HL-60/S4 treated with retinoic acid at 250 ng/mL for 4 days and 3 days (cell line): ENCODE measurements at regions not wholly inside any gene's neighbourhood (a gene's known extent, or its start where the extent isn't known, plus 50 kb on each side); places are given as distances from the start of the nearest gene placed in this dataset.

ENCODE experiments used
- in situ Hi-C: fragments of 300-500 bp; cut with MboI; formaldehyde crosslinking; loops from 2 replicates; pipeline ENCODE4 v1.7.0; 2022; ENCODE audit warnings: low sequenced_read_pairs

DNA sequence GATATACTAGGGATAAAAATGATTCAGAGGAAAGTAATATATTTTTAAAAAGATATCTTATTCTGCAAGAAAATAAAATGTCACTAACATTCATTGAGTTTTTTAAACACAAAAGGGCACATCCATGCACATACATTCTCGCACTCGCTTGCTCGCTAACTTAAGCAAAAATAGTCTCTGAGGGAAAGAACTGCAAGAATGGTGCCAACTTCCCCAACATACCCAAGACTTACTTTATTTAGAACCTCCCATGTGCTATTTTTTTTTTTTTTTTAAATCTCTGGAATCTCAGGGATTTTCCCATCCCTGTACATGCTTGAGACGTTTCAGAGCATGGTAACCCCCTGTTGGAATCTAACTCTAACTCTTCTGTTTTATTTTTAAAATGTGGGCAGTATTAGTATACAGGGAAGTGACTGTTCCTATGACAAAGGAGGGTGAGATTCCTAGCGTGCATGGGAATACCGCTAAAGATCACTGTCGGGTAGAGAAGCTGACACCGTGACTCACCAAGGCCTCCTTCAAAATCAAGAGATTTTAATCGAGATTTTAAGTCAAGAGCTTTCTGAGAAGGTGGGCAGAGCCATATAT lies 187.9 kb upstream of the ZEB2 start:
- in situ Hi-C loops = no loop called here

DNA sequence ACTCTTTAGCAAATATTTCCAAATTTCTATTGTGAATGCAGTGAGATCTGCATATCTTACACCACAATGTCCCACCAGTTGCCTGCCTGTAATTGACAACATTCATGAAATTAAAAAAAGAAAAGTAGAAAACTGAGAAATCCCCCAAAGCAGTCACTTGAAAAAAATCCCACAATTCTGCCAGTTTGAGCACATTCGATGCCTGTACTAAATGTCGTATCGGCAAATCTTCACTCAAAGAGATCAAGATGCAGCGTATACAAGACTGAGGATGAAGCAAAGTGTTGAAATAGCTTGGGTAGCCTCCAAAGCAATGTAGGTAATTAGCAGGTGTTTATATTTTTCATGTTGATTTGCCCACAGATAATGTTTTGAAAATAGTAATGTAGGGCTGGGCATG lies 186.7 kb upstream of the ZEB2 start:
- in situ Hi-C loops = no loop called here

DNA sequence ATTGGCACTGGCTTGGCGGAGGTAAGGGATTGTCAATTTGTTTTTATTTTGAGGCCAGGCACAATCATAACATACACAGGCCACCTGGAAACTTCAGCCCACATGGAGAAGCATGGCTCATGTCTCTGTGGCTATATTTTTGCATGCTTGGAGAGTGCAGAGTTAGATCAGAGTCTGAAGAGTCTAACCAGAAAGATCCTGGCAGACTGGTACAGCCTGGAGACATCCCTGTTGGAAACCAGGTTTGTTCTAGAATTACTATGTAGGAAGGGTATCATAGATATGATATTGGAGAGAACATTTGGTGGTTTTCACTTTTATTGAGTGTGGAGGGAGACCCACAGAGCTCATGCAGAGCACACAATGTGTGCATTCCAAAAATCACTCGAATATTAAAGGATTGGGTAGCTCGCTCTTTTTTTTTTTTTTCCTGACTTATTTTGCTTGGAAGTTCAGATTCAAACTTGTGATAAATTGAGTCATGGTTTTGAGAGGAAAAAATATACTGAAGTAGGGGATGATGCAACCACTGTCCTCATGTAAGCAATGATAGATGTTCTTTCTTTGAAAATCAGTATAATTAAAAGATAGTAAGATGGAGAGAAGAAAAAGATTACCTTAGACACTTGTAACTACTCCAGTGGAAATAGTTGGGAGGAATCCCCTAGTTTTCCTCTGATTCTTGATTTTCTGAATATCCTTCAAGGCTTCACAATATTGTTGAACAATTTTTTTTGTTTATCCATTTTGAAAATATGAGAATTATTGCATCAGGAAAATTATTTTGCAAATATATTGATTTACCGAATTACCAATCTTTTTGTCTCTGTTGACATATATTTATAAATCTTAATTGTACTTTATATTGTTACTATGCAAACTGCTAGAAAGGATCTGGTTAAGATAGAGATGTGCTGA lies 185.7 kb upstream of the ZEB2 start:
- in situ Hi-C loops = no loop called here

DNA sequence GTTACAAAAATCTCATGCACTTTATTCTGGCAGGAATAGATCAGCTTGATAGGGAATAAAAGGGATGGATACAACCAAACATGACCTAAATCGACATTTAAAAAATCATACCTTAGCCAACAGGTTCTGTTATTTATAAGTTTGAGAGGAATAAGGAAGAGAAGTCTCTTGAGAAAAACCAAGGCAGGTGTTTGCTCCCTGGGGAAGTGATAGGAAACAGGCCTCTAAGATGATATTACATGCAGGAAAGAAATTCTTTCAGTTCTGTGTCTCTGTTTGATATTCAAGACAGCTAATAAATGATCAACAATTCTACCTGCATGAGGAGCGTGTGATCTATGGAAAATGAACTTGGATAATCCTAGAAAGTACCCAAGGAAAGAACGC lies 184.8 kb upstream of the ZEB2 start:
- in situ Hi-C loops = no loop called here

DNA sequence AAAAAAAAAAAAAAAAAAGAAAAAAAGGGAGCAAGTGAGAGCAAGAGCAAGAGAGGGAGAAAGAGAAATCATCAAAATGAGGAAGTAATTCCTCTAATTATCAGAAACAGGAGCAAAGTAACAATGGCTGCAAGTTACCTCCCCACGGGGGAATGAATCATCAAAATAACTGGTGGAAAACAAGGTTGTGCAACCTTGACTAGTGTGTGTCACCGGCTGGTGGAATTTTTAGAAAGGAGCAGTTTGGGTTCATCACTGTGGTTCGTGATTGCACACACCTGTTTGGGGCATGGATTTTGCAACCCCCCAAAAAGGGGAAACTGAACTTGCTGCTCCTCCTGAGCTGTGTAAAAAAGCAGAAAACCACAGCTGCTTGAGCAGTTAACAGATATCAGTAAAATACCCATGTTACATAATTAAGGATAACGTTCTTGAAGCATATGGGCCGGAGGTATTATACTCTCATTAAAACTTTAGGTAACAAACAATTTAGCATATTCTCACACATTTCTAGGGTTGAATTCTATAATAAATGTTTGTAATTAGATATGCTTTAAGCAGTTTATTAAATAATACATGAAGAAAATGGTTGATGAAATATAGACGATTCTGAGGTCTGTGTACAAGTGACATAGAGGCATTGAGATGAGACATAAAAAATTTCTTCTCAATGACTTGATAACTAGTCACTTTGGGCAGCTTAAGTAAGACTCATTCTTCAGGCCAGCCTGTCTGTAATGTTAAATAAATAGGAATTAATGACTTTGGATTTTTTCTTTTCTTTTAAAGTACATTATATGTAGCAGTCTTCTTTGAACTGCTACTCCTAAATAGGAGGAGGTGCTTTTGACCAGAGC lies 184.2 kb upstream of the ZEB2 start:
- in situ Hi-C loops = no loop called here

DNA sequence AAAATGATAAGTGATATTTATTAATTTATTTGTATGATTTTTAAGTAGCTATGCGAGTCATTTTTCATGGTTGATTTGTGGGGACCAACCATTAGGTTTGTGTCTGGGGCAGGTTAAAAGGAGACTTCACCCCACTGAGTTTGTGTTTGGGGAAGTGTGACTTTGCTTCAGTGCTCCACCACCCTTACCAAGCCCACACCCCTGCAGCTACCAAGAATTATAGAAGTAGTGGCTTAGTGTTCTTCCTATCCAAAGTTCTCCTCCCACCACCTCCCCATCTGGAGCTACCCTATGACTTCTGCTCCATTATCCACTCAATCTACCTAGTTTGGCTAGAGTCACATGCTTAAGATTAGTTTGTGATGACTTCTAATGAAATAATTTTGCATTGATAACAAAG lies 182.1 kb upstream of the ZEB2 start:
- in situ Hi-C loops = no loop called here

DNA sequence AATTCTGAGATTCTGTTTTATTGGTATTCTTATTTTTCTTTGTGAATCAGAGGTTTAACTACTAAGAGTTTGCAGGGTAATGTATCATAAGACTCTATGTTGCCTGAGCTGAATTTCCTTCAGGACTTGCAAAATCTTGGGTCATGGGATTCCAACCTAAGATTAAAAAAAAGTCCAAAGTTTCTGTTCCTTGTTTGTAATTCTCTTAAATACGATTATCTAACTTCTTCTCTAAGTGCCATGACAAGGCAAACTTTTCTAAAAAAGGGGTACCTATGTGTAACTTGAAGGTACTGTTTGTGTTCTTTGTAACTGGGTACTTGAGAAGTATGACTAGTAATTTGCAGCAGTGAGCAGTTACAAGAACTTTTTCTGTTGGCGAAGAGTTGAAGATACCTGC lies 181.3 kb upstream of the ZEB2 start:
- in situ Hi-C loops = no loop called here

DNA sequence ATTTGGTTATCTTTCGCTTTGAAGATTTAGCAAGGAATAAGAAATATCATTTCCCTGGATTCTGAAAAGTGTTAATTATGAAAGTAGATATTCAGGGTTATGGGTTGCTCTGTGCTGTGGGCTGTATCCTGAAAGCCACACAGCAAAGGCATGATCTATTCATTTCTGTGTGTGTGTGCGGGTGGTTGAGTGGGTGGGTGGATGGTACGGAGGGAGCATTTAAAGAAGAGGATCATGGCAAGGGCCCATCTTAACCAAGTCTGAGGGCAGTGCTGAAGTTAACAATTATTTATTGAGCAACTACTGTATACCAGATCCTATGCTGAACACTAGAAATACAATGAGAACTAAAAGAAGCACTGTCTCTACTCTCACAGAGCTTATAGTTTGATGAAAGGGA lies 178.2 kb upstream of the ZEB2 start:
- in situ Hi-C loops = no loop called here

DNA sequence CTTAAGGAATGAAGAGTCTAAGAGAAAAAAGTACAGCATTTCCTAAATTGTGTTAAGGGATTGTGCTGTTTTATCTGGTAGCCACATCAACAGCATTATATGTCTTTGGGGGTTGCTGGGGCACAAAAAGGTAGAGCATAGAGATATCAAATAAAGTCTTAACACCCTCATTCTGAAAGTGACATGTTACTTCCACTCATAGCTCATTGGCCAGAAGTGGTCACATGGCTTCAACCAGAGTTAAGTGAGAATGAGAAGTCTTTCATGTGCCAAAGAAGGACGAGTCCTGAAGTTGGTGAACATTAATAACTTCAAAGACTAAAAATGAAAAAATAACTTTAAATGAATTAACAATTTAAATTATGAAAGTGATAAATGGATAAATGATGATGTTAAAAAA lies 175.7 kb upstream of the ZEB2 start:
- in situ Hi-C loops = no loop called here

DNA sequence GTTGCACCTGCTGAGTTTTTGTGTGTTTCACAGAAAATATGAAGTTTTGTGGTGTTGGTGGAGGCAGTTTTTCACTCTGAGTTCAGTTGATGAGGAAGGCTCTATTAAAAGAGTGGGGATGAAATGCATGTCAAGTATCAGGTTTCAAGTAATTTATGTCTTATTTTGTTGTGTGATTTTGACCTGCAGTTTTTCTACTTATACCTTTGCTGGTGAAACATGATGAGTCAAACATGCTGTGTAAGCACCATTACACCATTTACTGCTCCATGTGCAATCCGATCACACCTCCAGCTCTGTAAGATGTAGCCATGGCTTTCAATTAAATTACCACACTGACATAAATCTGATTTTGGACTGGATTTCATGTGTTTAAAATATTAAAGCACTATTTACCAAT lies 174.5 kb upstream of the ZEB2 start:
- in situ Hi-C loops = no loop called here

DNA sequence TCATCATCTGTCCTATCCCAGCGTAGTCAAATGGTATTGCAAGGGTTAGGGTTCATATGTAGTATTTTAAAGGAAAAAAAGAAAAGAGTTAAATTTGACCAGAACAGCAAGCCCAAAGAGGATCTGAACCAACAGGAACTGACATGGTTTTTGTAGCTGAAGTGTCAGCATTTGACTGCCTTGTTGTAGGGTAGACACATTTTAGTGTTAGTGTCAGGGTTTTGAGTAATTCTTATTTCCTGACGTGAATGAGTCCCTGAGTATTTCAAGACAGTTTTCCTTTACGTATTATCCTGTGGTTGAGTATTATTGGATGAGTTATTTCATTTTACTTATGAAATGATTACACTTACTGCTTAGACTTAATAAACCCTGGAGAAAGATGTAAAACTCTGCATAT lies 173.3 kb upstream of the ZEB2 start:
- in situ Hi-C loops = no loop called here

DNA sequence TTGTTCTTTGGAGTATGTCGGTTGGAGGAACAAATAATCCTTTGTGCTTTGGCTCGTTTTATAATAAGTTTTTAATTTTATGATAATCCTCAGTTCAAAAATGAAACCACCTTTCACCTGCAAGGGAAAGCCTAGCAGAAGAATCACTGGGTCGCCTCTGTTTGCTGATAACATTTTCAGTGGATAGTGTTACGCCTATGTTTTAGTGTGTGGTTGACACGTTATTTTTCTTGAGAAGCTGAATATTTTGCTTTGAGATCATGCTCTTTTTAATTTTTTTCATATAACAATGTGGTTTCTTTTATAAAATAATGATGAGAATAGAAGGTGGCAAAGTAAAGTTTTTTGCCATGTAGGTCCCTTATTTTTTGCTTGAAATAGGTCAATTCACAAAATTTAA lies 172.7 kb upstream of the ZEB2 start:
- in situ Hi-C loops = no loop called here

DNA sequence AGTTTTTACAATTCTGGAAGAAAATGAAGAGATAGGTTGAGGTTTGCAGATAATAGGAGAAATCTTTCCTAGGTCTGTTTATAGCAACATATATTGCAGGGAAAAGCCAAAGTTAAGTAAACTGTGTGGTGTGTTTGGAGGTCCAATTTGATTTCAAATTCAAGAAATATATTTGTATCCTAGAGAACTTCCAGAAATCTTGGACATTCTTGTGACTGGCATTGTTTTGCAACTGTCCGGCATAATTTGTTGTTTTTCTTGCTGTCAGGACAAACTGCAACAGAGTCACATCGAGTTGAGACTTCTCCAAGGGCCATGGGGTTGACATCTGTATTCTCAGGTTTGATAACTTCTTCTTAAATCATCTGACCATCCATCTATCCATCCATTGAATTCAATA lies 170.9 kb upstream of the ZEB2 start:
- in situ Hi-C loops = no loop called here

DNA sequence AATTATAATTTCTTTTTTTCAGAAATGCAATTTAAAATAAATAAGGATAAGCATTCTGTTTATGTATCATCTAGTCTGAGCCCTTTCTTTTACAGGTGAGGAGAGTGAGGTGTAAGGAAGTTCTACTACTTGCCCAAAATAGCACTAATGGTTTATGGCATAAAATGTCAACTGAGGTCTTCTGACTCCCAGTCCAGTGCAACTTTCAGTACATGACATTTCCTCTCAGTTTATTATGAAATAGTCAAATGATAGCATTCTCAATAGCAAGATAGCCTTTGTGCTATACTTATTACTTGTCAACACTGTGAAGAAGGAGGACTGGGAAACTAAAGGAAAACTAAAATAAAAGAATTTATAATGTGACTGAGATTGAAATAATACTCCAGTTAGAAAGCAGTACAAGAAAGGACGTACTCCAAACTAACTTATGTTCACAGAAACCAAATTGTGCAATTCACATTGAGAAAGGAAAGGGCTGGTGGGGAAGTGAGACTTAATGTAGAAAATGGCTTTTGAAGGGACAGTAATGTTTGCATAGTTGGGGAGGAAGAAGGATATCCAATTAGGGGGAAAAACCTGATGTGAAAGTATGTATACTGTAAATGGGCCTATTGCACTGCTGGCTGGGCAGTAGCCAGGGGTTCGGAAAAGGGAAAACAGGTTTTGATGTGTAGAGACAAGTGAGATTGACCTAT lies 166.7 kb upstream of the ZEB2 start:
- in situ Hi-C loops = no loop called here

DNA sequence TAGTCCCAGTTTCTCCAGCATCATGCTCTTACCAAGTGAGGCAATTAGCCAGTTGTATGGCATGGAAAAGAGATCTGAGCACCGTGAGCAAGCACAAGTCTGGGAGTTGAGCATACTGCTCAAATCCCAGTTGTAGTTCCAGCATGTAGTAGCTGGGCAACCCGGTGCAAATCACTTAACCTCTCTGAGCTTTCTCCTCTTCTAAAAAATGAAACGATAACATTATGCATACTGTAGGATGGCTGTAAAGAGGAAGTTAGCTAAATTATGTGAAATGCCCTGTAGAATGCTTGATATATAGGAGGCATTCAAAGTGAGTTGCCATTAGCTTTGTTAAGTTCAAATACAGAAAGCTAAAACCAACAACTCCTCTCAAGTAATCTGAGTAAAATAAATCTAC lies 164.0 kb upstream of the ZEB2 start:
- in situ Hi-C loops = no loop called here

DNA sequence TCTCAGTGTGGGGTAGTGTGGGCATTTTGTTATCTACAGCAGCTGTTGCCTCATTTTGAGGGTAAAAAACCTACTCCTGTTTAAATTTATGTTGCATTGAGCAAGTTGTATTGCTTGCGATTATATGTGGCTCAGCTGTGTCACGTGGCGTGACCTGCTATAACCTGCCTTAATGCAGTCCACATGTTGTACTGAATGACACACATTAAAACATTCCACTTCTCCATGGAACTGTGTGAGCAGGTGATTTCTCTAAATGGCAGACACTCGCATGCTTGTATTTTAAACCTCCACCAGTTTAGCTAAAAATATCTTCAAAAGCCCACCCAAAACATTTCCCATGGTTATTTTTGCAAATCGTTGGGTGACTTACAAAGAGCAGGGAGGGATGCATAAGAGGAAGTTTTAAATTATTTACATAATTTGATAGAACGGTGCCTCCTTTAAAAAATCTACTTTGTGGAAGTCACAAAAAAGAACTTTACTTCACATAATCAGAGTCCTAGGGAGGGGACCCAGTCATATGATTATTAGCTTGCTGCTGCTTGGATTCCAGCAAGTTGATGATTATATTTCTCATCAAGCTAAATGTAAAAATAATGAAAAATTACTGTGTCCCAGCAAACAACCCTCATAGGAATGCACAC lies 163.3 kb upstream of the ZEB2 start:
- in situ Hi-C loops = no loop called here

DNA sequence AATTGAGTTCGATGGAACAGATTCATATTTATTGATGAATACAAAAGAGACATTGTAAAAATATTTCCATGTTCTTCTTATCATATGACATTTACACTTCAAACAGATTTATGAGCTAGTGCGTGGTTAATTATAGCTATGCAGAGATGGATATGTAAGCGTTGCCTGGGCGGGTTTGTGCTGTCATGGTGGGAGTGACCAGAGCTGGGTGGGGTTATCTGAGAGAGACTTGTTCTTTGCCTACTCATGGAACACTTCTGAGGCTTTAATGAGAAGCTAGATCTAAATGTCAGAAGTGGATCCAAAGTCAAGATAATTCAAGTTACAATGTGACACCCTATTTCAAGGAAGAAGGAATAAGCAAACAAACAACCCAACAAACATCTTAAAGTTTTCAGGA lies 162.3 kb upstream of the ZEB2 start:
- in situ Hi-C loops = no loop called here

DNA sequence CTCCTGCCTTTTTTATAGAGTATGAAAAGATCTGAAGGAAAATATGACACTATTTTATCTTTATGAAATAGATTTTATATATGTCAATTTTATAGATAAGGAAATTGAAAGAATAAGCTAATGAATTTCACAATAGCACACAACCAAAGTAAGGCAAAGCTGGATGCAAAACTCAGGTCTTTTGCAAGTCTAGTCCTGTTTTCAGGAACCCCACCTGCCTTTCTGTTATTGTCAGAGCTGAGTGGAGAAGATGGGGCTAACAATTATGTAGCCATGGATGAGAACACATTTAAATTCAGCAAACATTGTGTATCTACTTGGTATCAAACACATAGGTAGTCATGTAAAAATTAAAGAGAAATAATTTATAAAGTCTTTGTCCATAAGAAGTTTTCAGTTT lies 161.5 kb upstream of the ZEB2 start:
- in situ Hi-C loops = no loop called here

DNA sequence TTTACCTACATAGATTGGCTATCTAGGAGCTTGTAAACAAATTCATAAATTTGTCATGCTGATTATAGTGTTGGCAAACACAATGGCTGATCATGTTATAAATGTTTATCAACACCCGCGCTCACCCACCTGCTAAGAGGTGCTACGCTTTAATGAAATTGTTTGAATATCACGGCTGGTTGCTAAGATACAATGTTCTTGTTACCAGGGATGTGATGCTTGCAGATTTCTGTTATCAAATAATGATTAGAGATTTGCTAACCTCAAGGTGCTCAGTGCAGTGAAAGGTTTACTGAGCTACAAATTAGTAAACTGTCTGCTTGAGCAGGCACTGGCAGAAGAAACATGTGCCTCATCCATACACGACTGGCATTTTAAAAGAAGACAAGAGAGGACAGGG lies 160.0 kb upstream of the ZEB2 start:
- in situ Hi-C loops = no loop called here

DNA sequence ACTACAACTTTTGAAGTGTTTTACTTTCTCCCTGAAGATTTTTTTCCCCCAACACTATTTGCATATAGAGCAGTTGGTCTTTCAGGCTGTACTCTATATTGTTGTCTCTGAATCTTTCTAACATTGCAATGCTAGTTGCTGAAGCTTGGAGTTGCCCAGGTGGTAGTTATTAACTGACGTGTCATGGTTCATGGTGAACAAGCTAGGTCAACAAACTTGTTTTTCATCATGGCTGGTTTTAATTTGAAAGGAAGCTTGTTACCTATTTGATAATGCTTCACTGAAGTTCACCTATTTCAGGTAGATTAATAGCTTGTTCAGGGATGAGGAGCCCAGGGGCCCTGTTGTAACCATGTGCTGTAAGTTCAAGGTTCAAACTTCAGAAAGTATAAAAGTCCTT lies 158.8 kb upstream of the ZEB2 start:
- in situ Hi-C loops = no loop called here

DNA sequence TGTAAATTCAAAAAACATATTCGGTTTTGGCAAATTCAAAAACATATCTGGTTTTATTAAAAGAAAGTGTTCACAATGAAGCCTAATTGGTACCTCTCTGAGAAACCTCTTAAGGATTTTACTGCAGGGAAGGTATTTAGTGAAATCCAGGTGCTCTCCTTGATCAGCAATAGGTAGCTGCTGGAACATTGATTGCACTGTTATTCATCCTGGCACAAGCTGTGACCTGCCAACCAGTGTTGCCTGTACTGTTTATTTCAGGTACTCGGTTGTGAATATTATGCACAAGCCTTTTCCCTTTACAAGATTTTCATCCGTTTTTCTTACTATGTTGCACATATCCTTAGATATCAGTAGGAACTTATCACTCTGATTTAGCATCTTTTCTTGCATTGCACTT lies 155.8 kb upstream of the ZEB2 start:
- in situ Hi-C loops = no loop called here
